ENCODE measurements at regions not wholly inside any gene's neighbourhood (a gene's known extent, or its start where the extent isn't known, plus 50 kb on each side); places are given as distances from the start of the nearest gene placed in this dataset.
A peak's percentile ranks its signal among the peaks of the same experiment; 100 is the strongest.

- ChIA-PET RAD21 (ENCODE audit: low non-redundant PET in 1 of 2, low total read pairs in 2 of 2, uncharacterized antibody in 2 of 2, unreplicated experiment in 2 of 2) (no interaction called here), CTCF (interaction anchor here (1.6 to 1.9 kb wide), 3 partner anchors 877 to 1164 kb away, joined by 4 to 6 read pairs (median 5); no protein-coding TSS in a partner anchor), POLR2A (no interaction called here)
- Histone ChIP-seq H3K4me2 (ENCODE audit: low read length) (peak overlapping the region; percentile 77), H3K79me2 (ENCODE audit: insufficient read depth, low read length) (no peaks in the 10 kb centered on the region), H3K27ac (ENCODE audit: low read depth, low read length) (peak overlapping the region; percentile 78), H3K36me3 (ENCODE audit: control insufficient read depth in 1 of 2, insufficient read depth in 2 of 2, low read length in 2 of 2) (no peaks in the 10 kb centered on the region), H3K27me3 (ENCODE audit: insufficient read depth, low read length) (no peaks in the 10 kb centered on the region), H3K4me3 (replicated peaks in 1 of 2; ENCODE audit: low read depth in 1 of 2, low read length in 2 of 2) (peak overlapping the region; percentile 10 to 52), H3K9me3 (ENCODE audit: control insufficient read depth in 1 of 2, insufficient read depth in 1 of 2, low read depth in 1 of 2, low read length in 2 of 2) (no peaks in the 10 kb centered on the region), H3K4me1 (ENCODE audit: control insufficient read depth in 1 of 2, insufficient read depth in 2 of 2, low read length in 2 of 2) (peaks cover 55 to 73% of the 10 kb centered on the region in 2 experiments), H3K9me2 (ENCODE audit: insufficient read depth) (no peaks in the 10 kb centered on the region), H3K9ac (ENCODE audit: low read length) (peak overlapping the region; percentile 52), H2AFZ (ENCODE audit: low read depth, low read length, poor library complexity, severe bottlenecking) (peak overlapping the region; percentile 90), H4K20me1 (ENCODE audit: insufficient read depth) (no peaks in the 10 kb centered on the region)
- DNase-seq (ENCODE audit: low read depth, low spot score) (no peak), ATAC-seq (no peak)
- intact Hi-C loops (cut with micrococcal nuclease): loop anchor here (5.0 kb wide), 2 partner anchors 1118 to 1153 kb away; partner anchors contain the start of gene FGF9
- BruUV-seq (replicated peaks): no TSS peak
- no peak for TF ChIP-seq EZH2 (IDR thresholded peaks at IDR 0.05)
- no peak for TF ChIP-seq SRF (IDR thresholded peaks at IDR 0.05; ENCODE audit: low read depth)
- TF ChIP-seq ELF1 (IDR thresholded peaks at IDR 0.05; ENCODE audit: borderline replicate concordance, low read depth): no peak
- TF ChIP-seq ZFX (IDR thresholded peaks at IDR 0.05): no peak
- no peak for TF ChIP-seq JUND (IDR thresholded peaks at IDR 0.05)
- TF ChIP-seq, protein P1, sequence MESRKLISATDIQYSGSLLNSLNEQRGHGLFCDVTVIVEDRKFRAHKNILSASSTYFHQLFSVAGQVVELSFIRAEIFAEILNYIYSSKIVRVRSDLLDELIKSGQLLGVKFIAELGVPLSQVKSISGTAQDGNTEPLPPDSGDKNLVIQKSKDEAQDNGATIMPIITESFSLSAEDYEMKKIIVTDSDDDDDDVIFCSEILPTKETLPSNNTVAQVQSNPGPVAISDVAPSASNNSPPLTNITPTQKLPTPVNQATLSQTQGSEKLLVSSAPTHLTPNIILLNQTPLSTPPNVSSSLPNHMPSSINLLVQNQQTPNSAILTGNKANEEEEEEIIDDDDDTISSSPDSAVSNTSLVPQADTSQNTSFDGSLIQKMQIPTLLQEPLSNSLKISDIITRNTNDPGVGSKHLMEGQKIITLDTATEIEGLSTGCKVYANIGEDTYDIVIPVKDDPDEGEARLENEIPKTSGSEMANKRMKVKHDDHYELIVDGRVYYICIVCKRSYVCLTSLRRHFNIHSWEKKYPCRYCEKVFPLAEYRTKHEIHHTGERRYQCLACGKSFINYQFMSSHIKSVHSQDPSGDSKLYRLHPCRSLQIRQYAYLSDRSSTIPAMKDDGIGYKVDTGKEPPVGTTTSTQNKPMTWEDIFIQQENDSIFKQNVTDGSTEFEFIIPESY (IDR thresholded peaks at IDR 0.05; ENCODE audit: extremely low read depth, insufficient replicate concordance, low read length): no peak
Observed at GRCh38 chr13:22789916-22790315, 390.9 kb upstream of the SGCG start.

GRCh38 chr13:22793598-22794134 lies 387.1 kb upstream of the SGCG start:
- Histone ChIP-seq H2AFZ (ENCODE audit: low read depth, low read length, poor library complexity, severe bottlenecking) (peak overlapping the region; percentile 87), H3K79me2 (ENCODE audit: insufficient read depth, low read length) (no peaks in the 10 kb centered on the region), H3K9me2 (ENCODE audit: insufficient read depth) (no peaks in the 10 kb centered on the region), H3K4me2 (ENCODE audit: low read length) (peak overlapping the region; percentile 74), H3K27ac (ENCODE audit: low read depth, low read length) (peak overlapping the region; percentile 87), H3K27me3 (ENCODE audit: insufficient read depth, low read length) (no peaks in the 10 kb centered on the region), H3K36me3 (ENCODE audit: control insufficient read depth in 1 of 2, insufficient read depth in 2 of 2, low read length in 2 of 2) (no peaks in the 10 kb centered on the region), H3K9ac (ENCODE audit: low read length) (peak overlapping the region; percentile 46), H3K4me1 (ENCODE audit: control insufficient read depth in 1 of 2, insufficient read depth in 2 of 2, low read length in 2 of 2) (peaks cover 45 to 71% of the 10 kb centered on the region in 2 experiments), H4K20me1 (ENCODE audit: insufficient read depth) (no peaks in the 10 kb centered on the region), H3K9me3 (ENCODE audit: control insufficient read depth in 1 of 2, insufficient read depth in 1 of 2, low read depth in 1 of 2, low read length in 2 of 2) (no peaks in the 10 kb centered on the region), H3K4me3 (replicated peaks in 1 of 2; ENCODE audit: low read depth in 1 of 2, low read length in 2 of 2) (peak overlapping the region; percentile 24 to 44)
- RAD21 ChIA-PET (ENCODE audit: low non-redundant PET in 1 of 2, low total read pairs in 2 of 2, uncharacterized antibody in 2 of 2, unreplicated experiment in 2 of 2): no interaction called here
- CTCF ChIA-PET: no interaction called here
- peak; percentile 60 for TF ChIP-seq JUND (IDR thresholded peaks at IDR 0.05)
- no peak for TF ChIP-seq POLR2A (IDR thresholded peaks at IDR 0.05; ENCODE audit: borderline replicate concordance, extremely low read depth, insufficient read depth, insufficient read length)
- peak; percentile 22; the same call in 1 of the 2 replicates for TF ChIP-seq POLR2AphosphoS5 (IDR thresholded peaks at IDR 0.05; ENCODE audit: low read depth, low read length)
- TF ChIP-seq TCF7L2 (IDR thresholded peaks at IDR 0.05; ENCODE audit: borderline replicate concordance, extremely low read depth, insufficient read depth, insufficient read length): peak; percentile 100
- 0 out of 2 replicates have a peak, but pooled peaks have one; percentile 43 for TF ChIP-seq MAX (IDR thresholded peaks at IDR 0.05)
- peak; percentile 94 for TF ChIP-seq SRF (IDR thresholded peaks at IDR 0.05; ENCODE audit: low read depth)
- peak; percentile 49; the same call in 1 of the 2 replicates for TF ChIP-seq FOSL1 (IDR thresholded peaks at IDR 0.05; ENCODE audit: low read depth)
- peak; percentile 38; the same call in 1 of the 2 replicates for TF ChIP-seq SP1 (IDR thresholded peaks at IDR 0.05; ENCODE audit: low read depth)
- peak; percentile 60; the same call in 1 of the 2 replicates for TF ChIP-seq SIN3A (IDR thresholded peaks at IDR 0.05; ENCODE audit: low read depth)
- no peak; the same call in none of the 2 replicates for TF ChIP-seq ELF1 (IDR thresholded peaks at IDR 0.05; ENCODE audit: borderline replicate concordance, low read depth)
- intact Hi-C loops (cut with micrococcal nuclease): loop anchor here (5.0 kb wide), 2 partner anchors 1121 to 1156 kb away; partner anchors contain the start of gene FGF9
- POLR2A ChIA-PET: no interaction called here
- BruUV-seq (replicated peaks): no TSS peak
- ATAC-seq: peak; percentile 78
- peak; percentile 84 for DNase-seq (ENCODE audit: low read depth, low spot score)

Data from HCT116 (cell line).